ENCODE measurements at regions not wholly inside any gene's neighbourhood (a gene's known extent, or its start where the extent isn't known, plus 50 kb on each side); places are given as distances from the start of the nearest gene placed in this dataset.
"Not testable (repeated sequence)": the region's sequence is repeated elsewhere in the genome, so short reads cannot be mapped to it uniquely, and the experiment has no call there.

GRCh38 chr7:32662509-32662908 lies 167.2 kb downstream of the AVL9 start:
- not testable (repeated sequence) for H3K27ac ChIP-seq; H3K4me3 ChIP-seq; H2AFZ ChIP-seq; H3K36me3 ChIP-seq (replicated peaks; ENCODE audit: insufficient read depth, low read depth); H3K9me3 ChIP-seq (ENCODE audit: low read depth); H3K9me2 ChIP-seq (replicated peaks; ENCODE audit: insufficient read depth); H3K4me1 ChIP-seq (ENCODE audit: insufficient read depth); DNase-seq (ENCODE audit: low spot score); H4K20me1 ChIP-seq (ENCODE audit: insufficient read depth, poor library complexity, severe bottlenecking); H3K79me2 ChIP-seq; H3K4me2 ChIP-seq; H3K27me3 ChIP-seq
- 67% methylated on average over 4 of the region's 4 CpGs for whole genome bisulfite sequencing (ENCODE audit: low lambda C conversion rate, missing lambda C conversion rate)

GRCh38 chr7:32661929-32662328 lies 166.6 kb downstream of the AVL9 start:
- Histone ChIP-seq H3K4me1 (ENCODE audit: insufficient read depth) (no peaks in the 10 kb centered on the region), H3K36me3 (replicated peaks; ENCODE audit: insufficient read depth, low read depth) (no peaks in the 10 kb centered on the region), H3K4me3 (no peak overlapping the region), H3K9me2 (replicated peaks; ENCODE audit: insufficient read depth) (no peaks in the 10 kb centered on the region), H3K4me2 (no peak overlapping the region), H3K27me3 (no peaks in the 10 kb centered on the region), H4K20me1 (ENCODE audit: insufficient read depth, poor library complexity, severe bottlenecking) (no peaks in the 10 kb centered on the region), H2AFZ (no peak overlapping the region), H3K79me2 (no peaks in the 10 kb centered on the region), H3K27ac (no peak overlapping the region), H3K9me3 (ENCODE audit: low read depth) (no peaks in the 10 kb centered on the region)
- TF ChIP-seq EZH2phosphoT487 (IDR thresholded peaks at IDR 0.05; ENCODE audit: low read depth, severe bottlenecking, unreplicated experiment): no peak
- no peak for TF ChIP-seq CTCF (IDR thresholded peaks at IDR 0.05; ENCODE audit: poor library complexity)
- no peak for TF ChIP-seq EZH2 (IDR thresholded peaks at IDR 0.05; ENCODE audit: borderline replicate concordance)
- WGBS (ENCODE audit: low lambda C conversion rate, missing lambda C conversion rate): 100% methylated on average over 1 of the region's 1 CpG
- no peak for DNase-seq (ENCODE audit: low spot score)

GRCh38 chr7:32661501-32661900 lies 166.2 kb downstream of the AVL9 start:
- Histone ChIP-seq H3K4me1 (ENCODE audit: insufficient read depth) (no peaks in the 10 kb centered on the region), H3K36me3 (replicated peaks; ENCODE audit: insufficient read depth, low read depth) (no peaks in the 10 kb centered on the region), H3K27me3 (no peaks in the 10 kb centered on the region), H3K9me3 (ENCODE audit: low read depth) (no peaks in the 10 kb centered on the region), H3K4me2 (no peak overlapping the region), H2AFZ (no peak overlapping the region), H3K4me3 (no peak overlapping the region), H3K27ac (no peak overlapping the region), H3K9me2 (replicated peaks; ENCODE audit: insufficient read depth) (no peaks in the 10 kb centered on the region), H3K79me2 (no peaks in the 10 kb centered on the region), H4K20me1 (ENCODE audit: insufficient read depth, poor library complexity, severe bottlenecking) (no peaks in the 10 kb centered on the region)
- 70% methylated on average over 3 of the region's 3 CpGs for WGBS (ENCODE audit: low lambda C conversion rate, missing lambda C conversion rate)
- DNase-seq (ENCODE audit: low spot score): no peak
- no peak for TF ChIP-seq EZH2phosphoT487 (IDR thresholded peaks at IDR 0.05; ENCODE audit: low read depth, severe bottlenecking, unreplicated experiment)
- TF ChIP-seq CTCF (IDR thresholded peaks at IDR 0.05; ENCODE audit: poor library complexity): no peak
- no peak for TF ChIP-seq EZH2 (IDR thresholded peaks at IDR 0.05; ENCODE audit: borderline replicate concordance)

- no peak for DNase-seq (ENCODE audit: low spot score)
- no peak overlapping the region for H3K4me3 ChIP-seq
- no peak overlapping the region for H2AFZ ChIP-seq
- no peaks in the 10 kb centered on the region for H3K9me3 ChIP-seq (ENCODE audit: low read depth)
- no peaks in the 10 kb centered on the region for H3K9me2 ChIP-seq (replicated peaks; ENCODE audit: insufficient read depth)
- H3K27me3 ChIP-seq: no peaks in the 10 kb centered on the region
- no peak overlapping the region for H3K27ac ChIP-seq
- H3K36me3 ChIP-seq (replicated peaks; ENCODE audit: insufficient read depth, low read depth): no peaks in the 10 kb centered on the region
- WGBS (ENCODE audit: low lambda C conversion rate, missing lambda C conversion rate): 77% methylated on average over 2 of the region's 2 CpGs
- no peaks in the 10 kb centered on the region for H4K20me1 ChIP-seq (ENCODE audit: insufficient read depth, poor library complexity, severe bottlenecking)
- H3K4me1 ChIP-seq (ENCODE audit: insufficient read depth): no peaks in the 10 kb centered on the region
- H3K4me2 ChIP-seq: no peak overlapping the region
- no peaks in the 10 kb centered on the region for H3K79me2 ChIP-seq
- no peak for TF ChIP-seq EZH2phosphoT487 (IDR thresholded peaks at IDR 0.05; ENCODE audit: low read depth, severe bottlenecking, unreplicated experiment)
- TF ChIP-seq CTCF (IDR thresholded peaks at IDR 0.05; ENCODE audit: poor library complexity): no peak
- no peak for TF ChIP-seq EZH2 (IDR thresholded peaks at IDR 0.05; ENCODE audit: borderline replicate concordance)
Observed at GRCh38 chr7:32660936-32661335, 165.6 kb downstream of the AVL9 start.

Data from hepatocyte (in vitro differentiated cells).